GM23338 (cell line): ENCODE measurements at regions not wholly inside any gene's neighbourhood (a gene's known extent, or its start where the extent isn't known, plus 50 kb on each side); places are given as distances from the start of the nearest gene placed in this dataset.
"Not testable (repeated sequence)": the region's sequence is repeated elsewhere in the genome, so short reads cannot be mapped to it uniquely, and the experiment has no call there.

Experiments used
- CREB1 ChIP-seq: fragments of 250-450 bp; sonication (Bioruptor Pico); IDR thresholded peaks from 2 replicates; pipeline ENCODE4 v1.5.0; 2020; ENCODE audit warnings: low read depth, mild to moderate bottlenecking, moderate library complexity
- CTCF ChIP-seq, 2 experiments: fragments of 200-600 bp in 1 of 2; sonication (generic) in 1 of 2; conservative IDR thresholded peaks; 2 replicates each; pipeline versions ENCODE4 v1.5.1 to v1.6.1; 2016 to 2017; ENCODE audit warnings: antibody characterized with exemption in 2 of 2, low read depth in 2 of 2, mild to moderate bottlenecking in 2 of 2, moderate library complexity in 1 of 2
- EZH2 ChIP-seq: fragments of 200-600 bp; sonication (generic); IDR thresholded peaks from one replicate; pipeline ENCODE4 v1.8.0; 2017; ENCODE audit warnings: antibody characterized with exemption, mild to moderate bottlenecking, low read depth; ENCODE audit not compliant: unreplicated experiment
- EZH2phosphoT487 ChIP-seq: fragments of 200-600 bp; sonication (generic); IDR thresholded peaks from one replicate; pipeline ENCODE4 v1.8.1; 2018; ENCODE audit warnings: antibody characterized with exemption; ENCODE audit not compliant: unreplicated experiment
- JUNB ChIP-seq: IDR thresholded peaks from one replicate; pipeline ENCODE4 v1.6.1; 2016; ENCODE audit warnings: antibody characterized with exemption; ENCODE audit not compliant: unreplicated experiment
- NANOG ChIP-seq: IDR thresholded peaks from 2 replicates; pipeline ENCODE4 v1.6.1; 2016; ENCODE audit warnings: antibody characterized with exemption, borderline replicate concordance
- POLR2AphosphoS5 ChIP-seq: IDR thresholded peaks from 2 replicates; pipeline ENCODE4 v1.6.1; 2016; ENCODE audit warnings: antibody characterized with exemption, low read depth
- REST ChIP-seq: IDR thresholded peaks from one replicate; pipeline ENCODE4 v1.6.1; 2018; ENCODE audit warnings: antibody characterized with exemption; ENCODE audit not compliant: unreplicated experiment
- STAT1 ChIP-seq: IDR thresholded peaks from one replicate; pipeline ENCODE4 v1.6.1; 2016; ENCODE audit warnings: antibody characterized with exemption; ENCODE audit not compliant: unreplicated experiment
- ZNF462 ChIP-seq: fragments of 250-450 bp; sonication (Bioruptor Pico); IDR thresholded peaks from 2 replicates; pipeline ENCODE4 v1.5.0; 2020; ENCODE audit warnings: mild to moderate bottlenecking, moderate library complexity

GRCh38 chr20:48368580-48369021 lies 459.2 kb downstream of the PREX1 start:
- not testable (repeated sequence) for TF ChIP-seq CTCF (conservative IDR thresholded peaks at IDR 0.05; ENCODE audit: low read depth in 2 of 2); STAT1; EZH2phosphoT487; JUNB; EZH2; REST; POLR2AphosphoS5; NANOG; ZNF462; CREB1 (CRISPR knock-in tag)
